ENCODE measurements at regions not wholly inside any gene's neighbourhood (a gene's known extent, or its start where the extent isn't known, plus 50 kb on each side); places are given as distances from the start of the nearest gene placed in this dataset.

GRCh38 chr6:113763311-113763766 lies 93.8 kb upstream of the MARCKS start:
- TF ChIP-seq CTCF (IDR thresholded peaks at IDR 0.05 in 2 of 3, conservative IDR thresholded peaks at IDR 0.05 in 1 of 3; ENCODE audit: borderline replicate concordance in 1 of 3, insufficient read depth in 1 of 3, low read depth in 2 of 3, low read length in 2 of 3), result no peak
- no peak for TF ChIP-seq EZH2 (IDR thresholded peaks at IDR 0.05)
- TF ChIP-seq EGR1 (IDR thresholded peaks at IDR 0.05; ENCODE audit: low read depth), result no peak
- TF ChIP-seq EZH2phosphoT487 (IDR thresholded peaks at IDR 0.05; ENCODE audit: borderline replicate concordance), result no peak
- no peak for TF ChIP-seq POLR2A (IDR thresholded peaks at IDR 0.05; ENCODE audit: borderline replicate concordance, extremely low read depth, insufficient read depth, insufficient read length)
- no peak for TF ChIP-seq ELF1 (IDR thresholded peaks at IDR 0.05; ENCODE audit: borderline replicate concordance, low read depth)
- TF ChIP-seq RAD21 (IDR thresholded peaks at IDR 0.05; ENCODE audit: low read depth), result no peak
- TF ChIP-seq JUND (IDR thresholded peaks at IDR 0.05), result no peak
